Cardiac muscle cell (in vitro differentiated cells and primary cell): ENCODE measurements at regions not wholly inside any gene's neighbourhood (a gene's known extent, or its start where the extent isn't known, plus 50 kb on each side); places are given as distances from the start of the nearest gene placed in this dataset.

Experiments
- DNase-seq, 2 donors: peaks; one replicate each; pipeline versions ENCODE4 v3.0.0 to v3.0.0-alpha.2; 2010 to 2017; ENCODE audit warnings: low read depth in 1 of 2, low spot score in 1 of 2
- H3K27ac ChIP-seq: fragments of 200-600 bp; sonication (generic); 2 replicates; pipeline ENCODE4 v1.5.1; 2016
- H3K27me3 ChIP-seq: fragments of 200-600 bp; sonication (generic); 2 replicates; pipeline ENCODE4 v1.6.0; 2016; ENCODE audit warnings: control low read depth
- H3K36me3 ChIP-seq: fragments of 200-600 bp; sonication (generic); 2 replicates; pipeline ENCODE4 v1.5.1; 2016; ENCODE audit warnings: control low read depth
- H3K4me1 ChIP-seq: fragments of 200-600 bp; sonication (generic); 2 replicates; pipeline ENCODE4 v1.8.1; 2017; ENCODE audit warnings: low read depth, mild to moderate bottlenecking, mixed run types
- H3K4me3 ChIP-seq: fragments of 200-600 bp; sonication (generic); 2 replicates; pipeline ENCODE4 v1.5.1; 2016; ENCODE audit warnings: mild to moderate bottlenecking
- H3K9me3 ChIP-seq: fragments of 200-600 bp; sonication (generic); 2 replicates; pipeline ENCODE4 v1.5.1; 2017; ENCODE audit warnings: low read depth, mild to moderate bottlenecking, control low read depth
- TF ChIP-seq, protein P1 (sequence below): IDR thresholded peaks from 2 replicates; pipeline ENCODE4 v1.5.1; 2012; ENCODE audit warnings: low read depth, mild to moderate bottlenecking, low read length

DNA sequence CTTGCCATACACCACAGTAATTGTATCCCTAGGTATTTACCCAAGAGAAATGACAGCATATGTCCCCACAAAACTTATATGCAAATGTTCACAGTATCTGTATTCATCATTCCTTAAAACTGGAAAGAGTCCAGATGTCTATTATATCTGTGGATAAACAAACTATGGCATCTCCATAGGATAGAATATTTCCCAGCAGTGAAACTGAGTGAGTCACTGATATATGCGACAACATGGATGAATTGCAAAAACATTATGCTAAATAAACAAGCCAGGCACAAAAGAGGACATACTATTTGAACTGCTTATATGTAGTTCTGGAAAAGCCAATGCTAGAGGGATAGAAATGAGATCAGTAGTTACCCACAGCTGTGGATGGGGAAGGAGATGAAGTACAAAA is 359.4 kb upstream of the DSEL start:
- Histone ChIP-seq H3K4me3 (no peak overlapping the region), H3K36me3 (no peaks in the 10 kb centered on the region), H3K27ac (no peak overlapping the region), H3K4me1 (no peaks in the 10 kb centered on the region), H3K27me3 (no peaks in the 10 kb centered on the region), H3K9me3 (no peaks in the 10 kb centered on the region)
- TF ChIP-seq, protein P1, sequence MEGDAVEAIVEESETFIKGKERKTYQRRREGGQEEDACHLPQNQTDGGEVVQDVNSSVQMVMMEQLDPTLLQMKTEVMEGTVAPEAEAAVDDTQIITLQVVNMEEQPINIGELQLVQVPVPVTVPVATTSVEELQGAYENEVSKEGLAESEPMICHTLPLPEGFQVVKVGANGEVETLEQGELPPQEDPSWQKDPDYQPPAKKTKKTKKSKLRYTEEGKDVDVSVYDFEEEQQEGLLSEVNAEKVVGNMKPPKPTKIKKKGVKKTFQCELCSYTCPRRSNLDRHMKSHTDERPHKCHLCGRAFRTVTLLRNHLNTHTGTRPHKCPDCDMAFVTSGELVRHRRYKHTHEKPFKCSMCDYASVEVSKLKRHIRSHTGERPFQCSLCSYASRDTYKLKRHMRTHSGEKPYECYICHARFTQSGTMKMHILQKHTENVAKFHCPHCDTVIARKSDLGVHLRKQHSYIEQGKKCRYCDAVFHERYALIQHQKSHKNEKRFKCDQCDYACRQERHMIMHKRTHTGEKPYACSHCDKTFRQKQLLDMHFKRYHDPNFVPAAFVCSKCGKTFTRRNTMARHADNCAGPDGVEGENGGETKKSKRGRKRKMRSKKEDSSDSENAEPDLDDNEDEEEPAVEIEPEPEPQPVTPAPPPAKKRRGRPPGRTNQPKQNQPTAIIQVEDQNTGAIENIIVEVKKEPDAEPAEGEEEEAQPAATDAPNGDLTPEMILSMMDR: no peak
- no peak for DNase-seq

DNA sequence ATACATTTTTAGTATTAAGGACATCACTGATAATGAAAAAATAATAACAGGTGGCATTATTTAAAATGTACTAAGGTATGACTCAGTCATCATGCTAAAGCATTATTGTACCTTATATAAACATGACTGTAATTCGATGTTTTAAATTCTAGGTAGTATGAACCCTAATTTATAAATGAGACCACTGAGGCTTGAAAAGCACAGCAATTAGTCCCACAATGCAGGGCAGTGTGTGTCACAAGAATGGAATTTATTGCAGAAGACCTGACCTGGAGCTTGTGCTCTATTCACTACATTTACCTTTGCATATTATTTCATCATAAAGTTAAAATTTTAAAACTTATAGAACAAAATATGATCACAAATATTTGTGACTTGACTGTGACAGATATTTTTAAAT is 358.5 kb upstream of the DSEL start:
- H3K27me3 ChIP-seq: no peaks in the 10 kb centered on the region
- no peaks in the 10 kb centered on the region for H3K36me3 ChIP-seq
- TF ChIP-seq, protein P1: no peak
- H3K9me3 ChIP-seq: no peaks in the 10 kb centered on the region
- no peak overlapping the region for H3K27ac ChIP-seq
- no peak for DNase-seq
- no peaks in the 10 kb centered on the region for H3K4me1 ChIP-seq
- no peak overlapping the region for H3K4me3 ChIP-seq

DNA sequence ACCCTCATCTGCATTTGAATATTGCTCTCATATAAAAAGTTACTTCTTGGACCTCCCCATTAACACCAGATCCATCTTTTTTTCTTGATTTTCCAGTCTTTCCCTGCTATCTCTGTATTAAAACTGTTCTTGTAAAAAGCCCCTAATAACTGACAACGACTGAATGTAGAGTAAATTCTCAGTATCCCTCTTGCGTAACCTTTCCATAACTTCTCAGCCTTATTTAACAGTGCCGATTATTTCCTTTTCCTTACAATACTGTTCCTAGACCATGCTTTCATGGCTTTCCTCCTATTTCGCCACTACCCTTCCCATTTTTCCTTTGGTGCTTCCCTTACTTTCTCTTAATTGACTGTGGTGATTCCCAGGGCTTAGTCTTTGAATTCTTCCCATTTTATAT is 348.9 kb upstream of the DSEL start:
- Histone ChIP-seq H3K27me3 (no peaks in the 10 kb centered on the region), H3K9me3 (no peaks in the 10 kb centered on the region), H3K4me1 (no peaks in the 10 kb centered on the region), H3K36me3 (no peaks in the 10 kb centered on the region), H3K4me3 (no peak overlapping the region), H3K27ac (no peak overlapping the region)
- DNase-seq: no peak
- TF ChIP-seq, protein P1: no peak

DNA sequence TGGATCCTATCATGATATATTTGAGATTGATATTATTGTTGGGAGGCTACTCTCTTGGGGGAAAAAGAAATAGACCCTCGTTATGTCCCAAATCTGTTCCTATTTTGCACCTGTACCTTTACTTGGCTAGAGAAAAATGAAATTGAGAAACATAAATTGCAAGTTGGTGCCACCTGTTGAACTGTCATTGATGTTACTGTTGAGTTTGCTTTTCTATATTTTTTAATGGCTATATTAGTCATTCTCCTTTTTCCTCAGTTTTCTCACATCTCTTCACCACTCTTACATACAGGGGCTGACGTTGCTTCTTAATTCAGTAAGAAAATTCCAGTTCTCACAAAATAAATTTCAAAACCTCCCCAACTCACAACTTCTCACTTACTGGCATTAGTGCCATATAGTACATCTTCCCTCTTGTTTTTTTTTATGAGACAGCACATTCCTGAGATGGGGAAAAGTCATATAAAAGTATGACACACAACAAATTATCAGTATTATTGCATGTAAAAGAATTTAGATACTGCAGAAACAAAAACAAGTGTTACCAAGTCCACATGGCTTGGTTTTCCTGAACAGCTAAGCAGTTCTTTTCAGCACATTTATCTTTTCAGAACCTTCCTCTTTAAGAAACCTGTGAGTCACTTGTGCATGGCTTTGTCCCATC is 348.3 kb upstream of the DSEL start:
- Histone ChIP-seq H3K27me3 (no peaks in the 10 kb centered on the region), H3K4me3 (no peak overlapping the region), H3K9me3 (no peaks in the 10 kb centered on the region), H3K27ac (no peak overlapping the region), H3K36me3 (no peaks in the 10 kb centered on the region), H3K4me1 (no peaks in the 10 kb centered on the region)
- peak in 1 of 2 donors; percentile 56 for DNase-seq
- TF ChIP-seq, protein P1: no peak

DNA sequence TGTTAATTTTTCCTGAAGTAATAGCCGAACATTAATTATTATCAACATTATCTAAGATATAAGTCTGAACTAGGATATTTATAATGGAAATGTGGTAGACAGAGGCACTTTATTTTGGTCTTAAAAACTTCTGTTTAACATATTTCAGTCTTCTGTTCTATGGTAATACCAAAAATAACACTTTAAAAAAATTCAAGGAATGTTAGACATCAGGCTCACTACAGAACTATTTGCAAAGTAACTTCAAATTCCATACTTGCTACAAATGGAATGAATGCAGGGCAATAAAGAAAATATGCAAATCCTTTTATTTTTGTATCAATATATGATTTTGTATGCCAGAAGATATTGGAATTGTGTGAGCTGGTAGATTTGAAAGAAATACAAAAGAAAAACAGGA is 345.5 kb upstream of the DSEL start:
- Histone ChIP-seq H3K4me1 (no peaks in the 10 kb centered on the region), H3K27ac (no peak overlapping the region), H3K4me3 (no peak overlapping the region), H3K27me3 (no peaks in the 10 kb centered on the region), H3K9me3 (no peaks in the 10 kb centered on the region), H3K36me3 (no peaks in the 10 kb centered on the region)
- no peak for DNase-seq
- TF ChIP-seq, protein P1: no peak
